Heart left ventricle (tissue), 16 donors: ENCODE measurements at regions not wholly inside any gene's neighbourhood (a gene's known extent, or its start where the extent isn't known, plus 50 kb on each side); places are given as distances from the start of the nearest gene placed in this dataset.

ENCODE experiments used
- ATAC-seq, 4 donors: fragments of 200-7000 bp; cut with Tn5 transposase; one replicate each; pipeline ENCODE4 v1.9.1; 2020 to 2022; ENCODE audit warnings: moderate library complexity in 4 of 4, mild to moderate bottlenecking in 3 of 4, moderate number of reproducible peaks in 1 of 4
- DNase-seq, 5 donors: peaks; one replicate each; pipeline ENCODE4 v3.0.0-alpha.2; 2020
- H3K27ac ChIP-seq, 12 donors: fragments of 200-600 bp; sonication (generic) in 4 of 12; one replicate each; pipeline versions ENCODE4 v1.5.0 to v1.8.0; 2016 to 2022; ENCODE audit warnings: mild to moderate bottlenecking in 2 of 12
- H3K27me3 ChIP-seq, 9 donors: fragments of 200-600 bp; sonication (generic) in 2 of 9; one replicate each; pipeline versions ENCODE4 v1.5.1 to v1.8.0; 2016 to 2022; ENCODE audit warnings: mild to moderate bottlenecking in 3 of 9
- H3K36me3 ChIP-seq, 9 donors: fragments of 200-600 bp; sonication (generic) in 2 of 9; one replicate each; pipeline versions ENCODE4 v1.5.0 to v1.8.0; 2018 to 2022; ENCODE audit warnings: mild to moderate bottlenecking in 2 of 9
- H3K4me1 ChIP-seq, 12 donors: fragments of 200-600 bp; sonication (generic) in 4 of 12; one replicate each; pipeline versions ENCODE4 v1.5.0 to v1.8.0; 2016 to 2022; ENCODE audit warnings: mild to moderate bottlenecking in 3 of 12
- H3K4me3 ChIP-seq, 12 donors: fragments of 200-600 bp; sonication (generic) in 4 of 12; one replicate each; pipeline versions ENCODE4 v1.5.0 to v1.8.0; 2017 to 2022; ENCODE audit warnings: mild to moderate bottlenecking in 9 of 12, moderate library complexity in 4 of 12
- H3K9me3 ChIP-seq, 12 donors: fragments of 200-600 bp; sonication (generic) in 4 of 12; one replicate each; pipeline versions ENCODE4 v1.5.0 to v1.8.0; 2016 to 2022; ENCODE audit warnings: mild to moderate bottlenecking in 1 of 12
- CTCF ChIP-seq, 12 donors: fragments of 200-600 bp; sonication (generic) in 4 of 12; IDR thresholded peaks; one replicate each; pipeline versions ENCODE4 v1.5.0 to v1.8.0; 2018 to 2022; ENCODE audit warnings: antibody characterized with exemption in 12 of 12, mild to moderate bottlenecking in 5 of 12
- POLR2A ChIP-seq, 2 donors: fragments of 450-650 bp; IDR thresholded peaks; one replicate each; pipeline ENCODE4 v1.6.1; 2017; ENCODE audit warnings: antibody characterized with exemption in 2 of 2, mild to moderate bottlenecking in 2 of 2, moderate library complexity in 2 of 2
- WGBS, 4 donors: extraction: QIAGEN DNeasy Blood & Tissue Kit in 2 of 4; methylation state at CpG; one replicate each; pipeline versions ENCODE4 v1.1.5 to v1.1.7; 2013 to 2018; 5-methylcytosine and 5-hydroxymethylcytosine counted together
- intact Hi-C, 10 donors: fragments of 100-400 bp; cut with DNase I; formaldehyde crosslinking; loops; one replicate each; pipeline versions ENCODE4 v1.11.1 to v1.14.2; 2022
- donor health status: ischemic (EF 13 %, LVEDD 7.1; RV severe dilation, severe dysfunction).
- donor health status: healthy with polysubstance abuse.
- donor health status: DM: no; HTN: yes; CAD: no.
- donor health status: DM: no; HTN: no; CAD: no.
- donor health status: ischemic (EF 25% LVEDD 6.9; RV normal size, moderate dysfunction).
- donor health status: ischemic (EF 25% LVEDD 5.7; RV mildly dilated, moderate dysfunction).
- donor health status: healthy.
- donor health status: DM: yes; HTN: yes; CAD: no.
- donor health status: ischemic (EF 35%, LVEDD 5.7; RV mildly dilated, moderate dysfunction).
- donor health status: nonischemic (EF 11% LVEDD 7.7; RV severe dilation, severe dysfunction).
- donor health status: DM: yes; HTN: yes; CAD: no.
- donor health status: PGD.
- donor health status: ischemic (EF 29% LVEDD 5.4; RV normal size, mild dysfunction).
- donor health status: nonischemic (EF 23%, LVEDD 6.1; RV moderate dilation, normal function).

GRCh38 chr15:31537770-31538592 lies 211.3 kb downstream of the KLF13 start:
- WGBS, 4 donors = 78 to 86% (median 83%) methylated on average over 14 of the region's 14 CpGs
- intact Hi-C loops = no loop called here
- no peaks in the 10 kb centered on the region for H3K4me1 ChIP-seq

GRCh38 chr15:31540633-31541032 lies 214.0 kb downstream of the KLF13 start:
- peaks cover 0 to 3% (median 0%) of the 10 kb centered on the region in 9 donors for H3K27me3 ChIP-seq
- H3K27ac ChIP-seq = no peak overlapping the region
- H3K4me3 ChIP-seq = no peak overlapping the region
- ATAC-seq = no peak
- intact Hi-C loops = no loop called here
- no peaks in the 10 kb centered on the region for H3K9me3 ChIP-seq
- H3K4me1 ChIP-seq = no peaks in the 10 kb centered on the region
- WGBS, 4 donors = 90 to 97% (median 97%) methylated on average over 2 of the region's 2 CpGs
- TF ChIP-seq CTCF (IDR thresholded peaks at IDR 0.05) (no peak), POLR2A (IDR thresholded peaks at IDR 0.05) (no peak)
- no peaks in the 10 kb centered on the region for H3K36me3 ChIP-seq
- no peak for DNase-seq

More at GRCh38 chr15:31537770-31538592, 211.3 kb downstream of the KLF13 start:
- DNase-seq (no peak), ATAC-seq (peak in 2 of 4 donors; percentile 22 to 29)
- peaks cover 0 to 3% (median 0%) of the 10 kb centered on the region in 9 donors for H3K27me3 ChIP-seq
- no peak overlapping the region for H3K27ac ChIP-seq
- no peak overlapping the region for H3K4me3 ChIP-seq
- TF ChIP-seq CTCF (IDR thresholded peaks at IDR 0.05) = no peak
- no peaks in the 10 kb centered on the region for H3K36me3 ChIP-seq
- no peaks in the 10 kb centered on the region for H3K9me3 ChIP-seq

GRCh38 chr15:31544361-31544760 lies 217.7 kb downstream of the KLF13 start:
- TF ChIP-seq POLR2A (IDR thresholded peaks at IDR 0.05) = no peak
- no peak for TF ChIP-seq CTCF (IDR thresholded peaks at IDR 0.05)
- DNase-seq (no peak), ATAC-seq (no peak)

GRCh38 chr15:31545257-31545656 lies 218.6 kb downstream of the KLF13 start:
- DNase-seq = no peak
- ATAC-seq = no peak
- Histone ChIP-seq H3K27ac (no peak overlapping the region), H3K36me3 (no peaks in the 10 kb centered on the region), H3K4me1 (no peaks in the 10 kb centered on the region), H3K27me3 (peaks cover 0 to 3% (median 0%) of the 10 kb centered on the region in 9 donors), H3K9me3 (no peaks in the 10 kb centered on the region), H3K4me3 (no peak overlapping the region)
- no peak for TF ChIP-seq CTCF (IDR thresholded peaks at IDR 0.05)
- no peak for TF ChIP-seq POLR2A (IDR thresholded peaks at IDR 0.05)
- intact Hi-C loops = no loop called here

More at GRCh38 chr15:31544361-31544760, 217.7 kb downstream of the KLF13 start:
- Histone ChIP-seq H3K27ac (no peak overlapping the region), H3K27me3 (peaks cover 0 to 3% (median 0%) of the 10 kb centered on the region in 9 donors), H3K4me3 (no peak overlapping the region), H3K4me1 (no peaks in the 10 kb centered on the region), H3K36me3 (no peaks in the 10 kb centered on the region), H3K9me3 (no peaks in the 10 kb centered on the region)
- intact Hi-C loops = no loop called here
